Neural cell (in vitro differentiated cells): ENCODE measurements at regions not wholly inside any gene's neighbourhood (a gene's known extent, or its start where the extent isn't known, plus 50 kb on each side); places are given as distances from the start of the nearest gene placed in this dataset.

Experiments
- CTCF ChIP-seq: fragments of 450-650 bp; IDR thresholded peaks from 2 replicates; pipeline ENCODE4 v1.5.1; 2014; ENCODE audit warnings: antibody characterized with exemption, mild to moderate bottlenecking, moderate library complexity; ENCODE audit not compliant: poor library complexity, severe bottlenecking
- EP300 ChIP-seq: fragments of 450-650 bp; conservative IDR thresholded peaks from 2 replicates; pipeline ENCODE4 v1.6.1; 2014; ENCODE audit warnings: antibody characterized with exemption, mild to moderate bottlenecking, moderate library complexity; ENCODE audit not compliant: poor library complexity, severe bottlenecking
- EZH2 ChIP-seq: fragments of 200-600, 300-800 bp; shearing (Covaris generic), sonication (generic); IDR thresholded peaks from 2 replicates; pipeline ENCODE4 v1.6.1; 2014; ENCODE audit warnings: antibody characterized with exemption, low read length, borderline replicate concordance, mild to moderate bottlenecking; ENCODE audit not compliant: insufficient read depth, poor library complexity, severe bottlenecking
- MXI1 ChIP-seq: fragments of 450-650 bp; conservative IDR thresholded peaks from 2 replicates; pipeline ENCODE4 v1.6.1; 2014; ENCODE audit warnings: antibody characterized with exemption, mild to moderate bottlenecking; ENCODE audit not compliant: poor library complexity, severe bottlenecking
- POLR2AphosphoS5 ChIP-seq: IDR thresholded peaks from 2 replicates; pipeline ENCODE4 v1.6.1; 2012
- RAD21 ChIP-seq: fragments of 450-650 bp; conservative IDR thresholded peaks from 2 replicates; pipeline ENCODE4 v1.6.1; 2014; ENCODE audit warnings: antibody characterized with exemption, mild to moderate bottlenecking, moderate library complexity
- SMC3 ChIP-seq: fragments of 450-650 bp; conservative IDR thresholded peaks from 2 replicates; pipeline ENCODE4 v1.6.1; 2014; ENCODE audit warnings: antibody characterized with exemption, mild to moderate bottlenecking, moderate library complexity; ENCODE audit not compliant: poor library complexity
- TAF1 ChIP-seq: IDR thresholded peaks from 2 replicates; pipeline ENCODE4 v1.6.1; 2012; ENCODE audit warnings: low read depth
- TF ChIP-seq, protein P1 (sequence below): IDR thresholded peaks from 2 replicates; pipeline ENCODE4 v1.6.1; 2012; ENCODE audit warnings: borderline replicate concordance

GRCh38 chr6:147621263-147621662 is 112.8 kb downstream of the SAMD5 start:
- TF ChIP-seq EP300 (no peak), CTCF (no peak), POLR2AphosphoS5 (no peak), TAF1 (no peak), RAD21 (no peak), EZH2 (no peak), MXI1 (no peak), SMC3 (no peak)
- TF ChIP-seq, protein P1, sequence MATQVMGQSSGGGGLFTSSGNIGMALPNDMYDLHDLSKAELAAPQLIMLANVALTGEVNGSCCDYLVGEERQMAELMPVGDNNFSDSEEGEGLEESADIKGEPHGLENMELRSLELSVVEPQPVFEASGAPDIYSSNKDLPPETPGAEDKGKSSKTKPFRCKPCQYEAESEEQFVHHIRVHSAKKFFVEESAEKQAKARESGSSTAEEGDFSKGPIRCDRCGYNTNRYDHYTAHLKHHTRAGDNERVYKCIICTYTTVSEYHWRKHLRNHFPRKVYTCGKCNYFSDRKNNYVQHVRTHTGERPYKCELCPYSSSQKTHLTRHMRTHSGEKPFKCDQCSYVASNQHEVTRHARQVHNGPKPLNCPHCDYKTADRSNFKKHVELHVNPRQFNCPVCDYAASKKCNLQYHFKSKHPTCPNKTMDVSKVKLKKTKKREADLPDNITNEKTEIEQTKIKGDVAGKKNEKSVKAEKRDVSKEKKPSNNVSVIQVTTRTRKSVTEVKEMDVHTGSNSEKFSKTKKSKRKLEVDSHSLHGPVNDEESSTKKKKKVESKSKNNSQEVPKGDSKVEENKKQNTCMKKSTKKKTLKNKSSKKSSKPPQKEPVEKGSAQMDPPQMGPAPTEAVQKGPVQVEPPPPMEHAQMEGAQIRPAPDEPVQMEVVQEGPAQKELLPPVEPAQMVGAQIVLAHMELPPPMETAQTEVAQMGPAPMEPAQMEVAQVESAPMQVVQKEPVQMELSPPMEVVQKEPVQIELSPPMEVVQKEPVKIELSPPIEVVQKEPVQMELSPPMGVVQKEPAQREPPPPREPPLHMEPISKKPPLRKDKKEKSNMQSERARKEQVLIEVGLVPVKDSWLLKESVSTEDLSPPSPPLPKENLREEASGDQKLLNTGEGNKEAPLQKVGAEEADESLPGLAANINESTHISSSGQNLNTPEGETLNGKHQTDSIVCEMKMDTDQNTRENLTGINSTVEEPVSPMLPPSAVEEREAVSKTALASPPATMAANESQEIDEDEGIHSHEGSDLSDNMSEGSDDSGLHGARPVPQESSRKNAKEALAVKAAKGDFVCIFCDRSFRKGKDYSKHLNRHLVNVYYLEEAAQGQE: no peak
